ENCODE measurements at regions not wholly inside any gene's neighbourhood (a gene's known extent, or its start where the extent isn't known, plus 50 kb on each side); places are given as distances from the start of the nearest gene placed in this dataset.

DNA sequence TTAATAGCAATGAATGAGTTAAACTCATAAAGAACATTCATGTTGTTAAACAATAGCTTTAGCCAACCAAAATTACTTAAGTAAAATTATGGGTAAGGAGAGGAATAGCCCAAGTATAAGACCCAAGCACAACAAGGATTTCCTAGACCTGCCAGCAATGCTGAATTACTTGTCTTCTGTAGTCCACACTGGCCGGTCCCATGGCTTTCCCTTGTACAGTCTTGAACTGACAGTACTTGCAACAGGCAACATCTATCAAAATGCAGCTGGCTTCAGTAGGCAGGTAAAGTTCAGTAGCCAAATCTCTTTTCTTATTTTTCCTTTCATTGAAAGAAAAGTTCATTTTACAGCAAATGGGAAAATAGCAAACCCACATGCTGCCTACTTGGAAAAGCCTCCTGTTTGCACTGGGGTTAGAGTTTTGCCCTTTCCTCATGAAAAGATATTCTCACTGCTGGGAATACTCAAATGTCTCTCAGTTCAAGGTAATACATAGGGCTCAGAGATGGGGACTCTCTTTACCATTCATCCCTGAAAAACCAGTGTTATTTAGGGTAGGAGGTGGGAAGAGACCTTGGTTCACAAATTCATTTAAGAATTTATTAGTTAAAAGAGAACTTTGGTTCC lies 222.8 kb downstream of the TTLL7 start:
- DNase-seq (ENCODE audit: low read depth, low spot score) = no peak
- no peak overlapping the region for H3K27ac ChIP-seq

DNA sequence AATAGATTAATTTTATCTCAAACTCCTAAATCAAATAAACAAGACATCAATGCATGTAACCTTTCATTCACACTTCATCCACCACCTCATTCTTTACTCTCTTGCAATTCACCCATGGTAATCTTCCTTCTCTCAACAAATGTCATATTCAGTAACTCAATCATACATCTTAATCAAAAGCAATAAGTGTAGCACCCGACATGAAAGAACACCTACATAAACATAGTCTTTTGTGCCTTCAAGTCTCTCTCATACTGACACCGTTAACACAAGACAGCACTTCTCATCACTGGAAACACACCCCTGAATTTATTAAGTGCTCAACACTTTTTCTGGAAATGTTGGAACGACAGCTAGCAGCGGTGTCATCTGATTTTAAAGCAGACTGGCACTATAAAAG lies 225.9 kb downstream of the TTLL7 start:
- DNase-seq (ENCODE audit: low read depth, low spot score) = no peak

DNA sequence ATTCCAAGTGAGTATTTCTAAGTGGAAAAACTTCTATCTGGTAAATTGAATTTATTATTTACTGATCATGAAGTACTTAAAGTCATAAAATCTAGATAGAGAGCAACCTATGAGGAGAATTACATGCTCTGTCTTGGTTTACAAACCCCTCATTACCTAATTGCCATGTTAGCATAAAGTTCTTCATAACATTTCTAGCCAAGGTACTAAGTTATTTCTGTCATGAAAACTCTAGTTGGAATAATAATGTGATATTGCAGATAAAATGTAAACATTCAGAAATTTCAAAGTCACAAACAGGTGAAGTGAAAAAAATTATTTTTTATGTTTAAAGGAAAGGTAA lies 228.6 kb downstream of the TTLL7 start:
- DNase-seq (ENCODE audit: low read depth, low spot score) = no peak

More for the DNA sequence above, 225.9 kb downstream of the TTLL7 start:
- no peak overlapping the region for H3K27ac ChIP-seq

DNA sequence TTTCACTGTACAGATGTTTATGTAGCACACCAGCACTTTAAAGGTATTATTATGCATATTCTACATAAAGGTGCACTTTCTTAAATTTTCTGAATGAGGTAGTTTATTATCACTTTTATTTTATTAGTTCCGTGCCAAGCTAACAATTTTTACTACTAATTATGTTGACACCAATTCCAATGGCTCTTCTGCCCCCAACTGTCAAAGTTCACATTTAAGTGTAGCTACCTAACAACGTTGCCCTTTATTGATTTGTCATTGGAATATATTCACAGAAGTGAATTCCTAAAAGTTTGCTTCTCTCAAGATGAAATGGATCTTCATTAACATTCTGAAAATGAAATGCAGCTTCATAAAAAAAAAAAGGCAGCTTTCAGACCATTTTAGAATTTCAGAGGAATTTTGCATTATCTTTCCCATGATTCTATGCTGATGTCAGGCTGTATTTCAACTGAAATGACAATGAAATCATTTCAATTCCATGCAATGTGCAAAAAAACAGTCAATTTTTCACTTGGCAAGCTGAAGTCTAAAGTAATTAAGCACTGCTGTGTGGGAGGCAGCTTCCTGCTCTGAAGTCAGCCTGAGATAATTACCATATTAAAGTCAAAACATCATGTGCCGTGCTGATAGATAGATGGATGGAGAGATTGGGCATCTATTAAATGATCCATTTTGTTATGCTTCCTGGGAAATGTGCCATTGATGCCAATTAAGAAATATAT lies 229.2 kb downstream of the TTLL7 start:
- no peak overlapping the region for H3K27ac ChIP-seq
- DNase-seq (ENCODE audit: low read depth, low spot score) = no peak

More for the DNA sequence above, 228.6 kb downstream of the TTLL7 start:
- no peak overlapping the region for H3K27ac ChIP-seq

DNA sequence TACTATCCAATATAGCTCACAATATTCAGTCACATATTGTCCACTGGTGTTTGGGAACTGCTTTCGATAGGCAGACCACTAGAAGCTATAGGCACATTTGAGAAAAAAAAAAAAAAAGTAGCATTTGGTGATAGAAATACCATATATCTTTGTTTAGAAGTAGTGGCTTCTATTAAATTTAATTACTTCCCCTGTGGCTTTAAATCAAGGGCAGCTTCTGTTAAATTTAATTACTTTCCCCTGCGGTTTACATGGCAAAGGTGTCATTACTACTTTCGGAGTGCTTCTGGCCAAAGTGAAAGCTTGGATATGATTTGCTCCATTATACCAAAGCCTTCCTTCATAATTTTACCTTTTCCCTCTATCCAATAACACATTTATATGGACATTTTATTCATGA lies 229.9 kb downstream of the TTLL7 start:
- DNase-seq (ENCODE audit: low read depth, low spot score) = no peak
- H3K27ac ChIP-seq = no peak overlapping the region

DNA sequence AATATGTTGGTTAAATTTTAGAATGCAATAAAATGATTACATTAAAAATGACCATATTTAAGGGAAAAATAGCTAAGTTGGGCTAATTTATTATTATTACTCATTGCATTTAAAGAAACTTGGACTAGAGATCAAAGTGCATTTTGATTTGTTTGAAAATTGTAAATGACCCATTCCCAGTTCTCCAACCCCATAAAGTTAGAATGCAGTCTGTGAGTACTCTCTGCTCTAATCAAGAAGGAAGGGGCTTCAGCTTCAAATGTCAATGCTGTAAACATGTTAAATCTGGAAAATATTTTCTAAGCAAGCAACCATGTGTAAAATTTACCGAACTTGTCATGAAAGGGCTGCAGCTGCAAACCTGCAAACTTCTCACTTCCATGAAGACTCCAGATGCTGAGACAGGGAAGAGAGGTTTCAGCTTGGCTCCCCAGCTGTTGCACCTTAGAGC lies 232.7 kb downstream of the TTLL7 start:
- no peak overlapping the region for H3K27ac ChIP-seq
- DNase-seq (ENCODE audit: low read depth, low spot score) = no peak

DNA sequence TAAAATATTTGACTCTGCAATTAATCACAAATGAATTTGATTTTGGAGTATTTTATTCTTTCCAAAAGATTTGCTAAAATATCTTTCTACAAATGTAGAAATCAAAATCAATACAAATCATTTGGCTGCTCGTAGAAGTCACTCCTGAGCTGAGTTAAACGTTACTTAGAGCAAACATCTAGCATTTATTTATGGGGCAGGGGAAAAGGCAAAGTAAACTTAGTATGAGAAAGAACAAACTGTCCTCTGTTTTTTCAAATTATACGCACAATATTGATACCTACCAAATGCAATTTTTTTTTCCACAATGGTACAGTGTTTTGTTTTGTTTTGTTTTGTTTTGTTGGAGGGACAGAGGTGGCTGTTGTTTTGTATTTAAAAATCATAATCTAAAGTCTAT lies 233.8 kb downstream of the TTLL7 start:
- no peak for DNase-seq (ENCODE audit: low read depth, low spot score)
- no peak overlapping the region for H3K27ac ChIP-seq

DNA sequence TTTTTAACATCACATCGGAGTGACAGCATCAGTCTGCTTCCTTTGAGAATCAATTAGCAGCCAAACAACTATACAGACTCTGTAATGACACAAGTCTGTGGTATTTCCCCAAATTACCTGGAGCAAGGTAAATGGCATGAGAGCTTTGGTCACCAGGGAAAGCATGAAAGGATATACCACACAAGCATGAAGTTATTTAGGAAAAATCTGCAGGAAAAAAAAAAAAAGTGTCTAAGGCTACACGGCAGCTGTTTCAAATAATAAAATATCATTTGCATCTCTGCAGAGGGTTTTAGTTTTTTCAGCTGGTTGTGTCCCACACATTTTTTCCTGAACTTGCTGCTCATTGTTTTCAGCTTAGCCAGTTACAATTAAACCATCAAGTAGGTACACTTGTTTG lies 234.7 kb downstream of the TTLL7 start:
- no peak overlapping the region for H3K27ac ChIP-seq
- no peak for DNase-seq (ENCODE audit: low read depth, low spot score)

DNA sequence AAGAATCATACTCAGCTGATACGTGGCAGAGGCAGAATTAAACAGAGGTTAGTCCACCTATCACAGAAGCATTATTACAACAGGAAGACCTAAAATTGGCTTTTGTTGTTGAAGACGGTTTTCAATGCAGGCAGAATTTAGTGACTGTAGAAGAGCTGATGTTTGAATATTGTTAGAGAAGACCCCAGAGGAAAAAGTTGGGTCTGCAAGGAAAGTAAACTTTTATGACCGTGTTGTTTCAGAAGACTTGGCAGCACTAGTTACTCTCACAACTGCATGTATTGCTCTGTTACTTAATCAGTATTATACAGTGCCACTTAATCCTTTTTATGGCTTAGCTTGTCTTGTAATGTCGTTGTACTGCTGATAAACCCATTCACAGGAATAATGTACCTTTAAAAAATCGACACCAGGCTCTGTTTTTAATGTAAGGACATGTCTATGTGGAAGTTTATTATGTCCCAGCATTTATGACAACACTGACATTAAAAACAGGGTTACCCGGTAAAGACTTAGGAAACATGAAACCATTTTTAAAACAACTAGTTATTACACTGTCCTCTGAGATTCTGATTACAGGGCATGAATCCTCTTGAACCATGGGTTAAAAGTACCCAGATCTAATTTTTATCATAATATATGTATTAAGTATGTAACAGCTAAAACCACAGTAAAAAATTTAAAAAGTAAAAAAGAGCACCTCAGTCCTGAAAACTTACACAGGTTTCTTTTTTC lies 235.4 kb downstream of the TTLL7 start:
- no peak overlapping the region for H3K27ac ChIP-seq
- DNase-seq (ENCODE audit: low read depth, low spot score) = no peak

DNA sequence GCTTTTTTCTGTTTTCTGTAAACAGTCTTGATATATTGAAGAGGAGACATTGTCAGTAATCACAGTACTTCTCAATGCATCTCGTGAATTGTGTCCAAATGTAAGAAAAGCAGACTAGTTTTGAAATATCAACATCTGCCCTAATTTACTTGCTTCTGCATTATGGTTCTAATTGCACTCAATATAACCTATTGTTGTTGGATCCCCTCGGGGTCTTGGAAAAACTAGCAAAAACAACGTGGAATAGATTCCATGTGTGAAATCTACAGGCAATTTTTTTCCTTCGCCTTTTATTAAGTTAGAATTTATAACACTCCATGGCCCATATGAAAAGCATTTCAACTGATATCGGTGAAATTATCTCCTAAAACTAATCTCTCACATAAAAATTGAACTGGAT lies 236.5 kb downstream of the TTLL7 start:
- no peak overlapping the region for H3K27ac ChIP-seq
- no peak for DNase-seq (ENCODE audit: low read depth, low spot score)

DNA sequence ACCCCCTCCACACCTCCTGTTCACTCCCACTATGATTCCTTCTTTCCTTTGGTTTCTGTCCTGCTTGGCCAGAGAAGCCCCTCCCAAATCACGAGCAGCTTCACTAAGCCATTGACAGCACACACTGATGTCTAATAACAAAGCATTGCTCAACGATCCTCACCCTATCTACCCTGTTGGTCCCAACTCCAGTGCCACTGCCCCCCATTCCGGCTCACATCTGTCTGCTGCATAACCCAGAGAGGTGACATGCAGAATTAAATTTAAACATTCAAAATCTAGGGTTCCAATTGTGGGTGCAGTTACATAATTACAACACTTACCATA lies 236.9 kb downstream of the TTLL7 start:
- DNase-seq (ENCODE audit: low read depth, low spot score) = no peak
- H3K27ac ChIP-seq = no peak overlapping the region

DNA sequence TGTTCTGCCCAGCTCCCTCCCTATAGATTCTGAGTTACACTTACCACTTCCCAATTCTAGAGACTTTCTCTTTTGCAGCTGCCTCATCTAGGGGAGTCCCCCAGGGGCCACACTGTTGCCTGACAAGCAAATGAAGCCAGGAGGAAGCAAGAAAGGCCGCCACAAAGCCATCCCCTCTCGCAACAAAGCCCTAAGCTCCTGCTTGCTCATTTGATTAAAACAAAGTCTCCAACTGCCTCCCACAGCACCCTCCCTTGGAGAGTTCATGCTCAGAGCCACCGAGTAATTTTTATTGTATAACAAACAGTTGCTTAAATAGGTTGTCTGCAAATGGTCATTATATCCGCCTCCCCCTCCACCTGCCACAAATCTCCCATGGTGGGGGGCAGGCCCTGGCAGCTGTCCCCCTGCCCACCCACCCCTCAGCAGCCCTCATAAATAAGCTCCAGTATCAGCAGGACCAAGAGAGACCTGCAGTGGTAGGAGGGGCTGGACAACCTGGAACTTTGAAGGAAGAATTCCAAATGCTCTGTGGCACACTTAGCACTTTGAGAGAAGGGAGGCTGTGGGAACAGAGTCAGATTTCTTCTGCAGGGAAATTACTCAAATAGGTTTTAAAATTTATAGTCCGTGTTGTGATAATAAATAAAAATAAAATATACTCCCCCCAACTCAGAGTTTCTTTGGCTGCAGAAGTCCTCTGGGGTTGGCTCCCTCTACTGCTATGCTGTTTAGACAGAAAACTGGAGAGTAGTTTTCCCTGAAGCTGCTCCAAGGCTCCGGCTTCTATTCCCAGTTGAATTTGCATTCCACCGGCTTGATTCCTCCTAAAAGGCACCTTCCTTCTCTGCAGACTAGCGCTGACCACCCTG lies 237.5 kb downstream of the TTLL7 start:
- no peak overlapping the region for H3K27ac ChIP-seq
- no peak for DNase-seq (ENCODE audit: low read depth, low spot score)

DNA sequence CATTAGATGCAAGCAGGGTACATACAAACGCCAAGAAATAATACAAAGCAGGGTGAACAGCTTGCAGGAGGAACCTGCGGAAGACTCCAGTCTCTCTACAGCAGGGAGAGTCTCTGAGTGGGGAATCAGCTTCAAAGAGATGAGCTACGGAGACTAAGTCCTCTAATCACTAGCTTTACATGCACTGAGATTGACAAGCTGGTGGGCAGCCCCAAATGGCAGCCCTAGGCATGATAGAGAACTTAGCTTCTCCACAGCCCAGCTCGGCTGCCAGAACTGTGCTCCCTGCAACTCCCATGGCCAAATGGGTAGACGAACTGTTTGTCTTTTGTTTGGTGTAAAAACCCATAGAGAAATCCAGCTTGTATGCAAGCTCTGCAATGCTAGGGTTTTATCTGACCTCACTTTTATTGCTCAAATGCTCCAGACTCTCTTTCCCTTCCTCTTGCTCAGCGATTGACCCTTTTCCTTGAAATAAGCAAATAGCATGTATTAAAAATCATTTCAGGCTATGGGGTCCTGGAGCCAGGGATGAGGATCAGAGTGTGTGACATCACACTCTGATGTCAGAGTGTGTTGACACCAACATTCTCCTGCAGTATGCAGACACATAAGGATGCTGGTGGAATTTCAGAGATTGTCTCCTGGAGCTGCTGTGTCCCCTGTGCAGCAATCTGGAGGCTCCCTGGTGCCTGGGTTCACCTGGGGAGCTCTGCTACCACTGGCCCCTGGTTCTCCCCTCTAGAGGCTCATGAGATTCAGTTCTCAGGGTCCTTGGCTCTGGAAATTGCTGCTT lies 238.5 kb downstream of the TTLL7 start:
- no peak for DNase-seq (ENCODE audit: low read depth, low spot score)
- H3K27ac ChIP-seq = no peak overlapping the region

DNA sequence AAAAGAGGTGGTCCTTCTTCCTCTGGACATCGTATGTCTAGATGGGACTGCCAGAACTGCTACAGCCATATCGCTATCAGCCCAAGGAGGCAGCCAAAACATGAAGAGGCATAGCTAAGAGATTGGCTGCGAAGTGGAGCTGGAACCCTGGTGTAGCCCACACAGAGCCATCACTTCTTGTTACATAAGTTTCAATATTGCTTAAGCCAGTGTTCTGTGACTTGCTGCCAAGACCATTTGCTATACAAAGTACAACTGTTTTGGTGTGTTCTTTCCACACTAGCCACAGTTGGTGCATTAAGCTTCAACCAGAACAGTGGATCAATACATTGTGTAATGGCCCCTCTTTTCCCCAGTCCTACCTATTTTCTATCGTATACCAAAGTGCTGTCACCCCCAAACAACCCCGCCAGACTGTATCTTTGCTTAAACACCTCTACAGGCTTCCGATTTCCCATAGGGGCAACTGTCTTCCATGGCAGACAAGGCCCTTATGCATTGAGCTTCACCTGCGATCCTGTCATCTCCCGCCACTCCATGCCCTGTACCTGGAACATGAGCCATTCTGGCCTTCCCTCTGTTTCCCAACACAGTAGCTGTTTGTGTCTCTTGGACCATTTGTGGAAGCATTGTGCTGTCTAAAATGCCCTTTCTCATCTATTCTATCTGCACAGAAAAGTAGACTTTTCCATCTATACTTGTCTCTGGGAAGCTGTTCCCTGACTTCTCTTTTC lies 241.8 kb downstream of the TTLL7 start:
- no peak overlapping the region for H3K27ac ChIP-seq
- DNase-seq (ENCODE audit: low read depth, low spot score) = no peak

DNA sequence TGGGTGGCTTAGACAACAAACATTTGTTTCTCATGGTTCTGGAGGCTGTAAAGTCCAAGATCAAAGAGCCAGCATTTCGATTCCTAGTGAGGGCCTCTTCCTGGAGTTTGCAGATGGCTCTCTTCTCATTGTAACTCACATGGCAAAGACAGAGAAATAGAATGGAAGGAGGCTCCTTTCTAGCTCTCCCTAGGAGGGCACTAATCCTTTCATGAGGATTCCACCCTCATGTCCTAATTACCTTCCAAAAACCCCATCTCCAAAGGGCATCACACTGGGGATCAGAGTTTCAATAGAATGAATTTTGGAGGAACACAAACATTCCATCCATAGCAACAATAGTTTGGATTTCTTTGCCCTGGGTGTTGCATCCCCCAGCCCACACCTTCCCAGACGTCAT lies 247.3 kb downstream of the TTLL7 start:
- no peak for DNase-seq (ENCODE audit: low read depth, low spot score)
- no peak overlapping the region for H3K27ac ChIP-seq

DNA sequence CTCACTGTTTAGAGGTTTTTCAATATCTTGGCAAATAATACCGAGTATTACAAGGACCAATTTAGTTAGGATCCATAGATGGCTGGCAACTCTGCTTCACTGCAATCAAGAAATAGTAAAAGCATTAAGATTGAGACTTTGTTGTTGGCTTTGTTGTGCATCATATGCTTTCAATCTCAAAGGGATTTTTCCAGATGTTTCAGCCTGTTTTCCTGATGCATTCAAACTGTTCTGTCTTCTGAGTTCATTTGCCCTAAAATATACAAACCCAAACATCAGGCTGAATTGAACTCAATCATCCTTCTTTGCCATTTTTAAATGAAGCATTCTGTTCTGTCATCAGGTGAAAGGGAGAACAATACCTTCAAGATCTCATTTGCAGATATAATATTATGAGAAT lies 248.7 kb downstream of the TTLL7 start:
- no peak for DNase-seq (ENCODE audit: low read depth, low spot score)
- no peak overlapping the region for H3K27ac ChIP-seq

DNA sequence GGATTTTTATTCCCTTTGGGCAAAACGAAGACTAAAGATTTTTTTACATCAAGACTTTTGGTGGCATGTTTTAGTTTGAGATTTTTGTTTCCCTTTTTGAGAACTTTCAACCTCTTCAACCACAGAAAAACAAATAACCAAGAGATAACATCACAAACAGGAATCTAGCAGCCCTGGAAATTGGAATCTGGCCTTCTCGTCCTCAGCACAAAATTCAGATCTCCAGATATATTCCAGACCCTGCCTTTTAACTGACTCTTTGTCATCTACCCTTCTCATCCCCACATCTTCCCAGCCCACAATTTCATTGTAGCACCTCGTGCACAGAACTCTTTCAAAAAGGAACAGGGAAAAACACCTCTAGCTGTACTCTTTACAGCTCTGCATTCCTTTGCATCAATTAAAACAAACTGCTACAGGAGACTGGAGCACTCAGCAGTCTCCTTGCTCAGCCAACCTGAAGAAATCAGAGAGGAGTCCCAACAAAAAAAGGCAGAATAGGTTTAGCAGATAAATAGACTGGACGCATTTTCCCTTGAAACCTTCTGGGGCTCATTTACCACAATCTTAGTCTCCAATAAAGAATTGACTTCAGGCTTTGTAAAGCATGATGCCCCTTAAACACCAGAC lies 251.0 kb downstream of the TTLL7 start:
- no peak overlapping the region for H3K27ac ChIP-seq
- no peak for DNase-seq (ENCODE audit: low read depth, low spot score)

DNA sequence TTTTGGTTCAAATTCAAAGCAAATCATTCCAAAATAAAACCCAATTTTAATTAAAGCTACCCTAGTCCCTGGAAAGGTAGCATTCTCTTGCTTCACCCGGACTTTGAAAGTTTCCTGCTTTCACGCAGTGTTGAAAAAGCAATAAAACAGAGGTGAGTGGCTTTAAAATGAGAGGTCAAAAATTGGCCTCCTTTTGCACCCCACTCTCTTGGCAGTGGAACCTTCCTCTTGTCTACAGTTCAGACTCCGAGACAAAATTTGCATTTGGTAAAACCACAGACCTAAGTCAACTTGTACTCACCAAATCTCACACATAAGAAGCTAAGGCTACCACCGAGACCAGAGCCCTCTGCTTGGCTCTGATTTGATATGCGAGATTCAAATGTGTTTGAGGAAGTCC lies 252.7 kb downstream of the TTLL7 start:
- DNase-seq (ENCODE audit: low read depth, low spot score) = no peak
- H3K27ac ChIP-seq = no peak overlapping the region

DNA sequence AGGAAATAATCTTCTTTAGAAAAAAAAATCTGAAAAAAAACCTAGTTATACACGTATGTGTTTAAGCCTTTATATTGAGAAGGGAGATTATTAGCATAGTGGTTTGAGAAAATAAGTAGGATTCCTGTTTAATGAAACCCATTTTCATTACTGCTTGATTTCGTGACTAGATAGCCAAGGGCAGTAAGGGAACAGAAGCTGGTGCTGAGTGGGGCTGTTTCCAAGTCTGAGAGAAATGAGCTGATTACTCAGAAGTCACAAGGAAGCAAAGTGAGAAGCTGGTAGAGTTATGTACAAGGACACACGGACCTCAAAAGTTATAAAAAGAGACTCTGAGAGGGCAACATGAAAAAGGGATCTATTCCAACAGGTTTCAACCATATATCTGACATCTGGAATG lies 256.5 kb downstream of the TTLL7 start:
- H3K27ac ChIP-seq = no peak overlapping the region
- no peak for DNase-seq (ENCODE audit: low read depth, low spot score)
